HG03457 (cell line): ENCODE measurements at regions not wholly inside any gene's neighbourhood (a gene's known extent, or its start where the extent isn't known, plus 50 kb on each side); places are given as distances from the start of the nearest gene placed in this dataset.
"Not testable (repeated sequence)": the region's sequence is repeated elsewhere in the genome, so short reads cannot be mapped to it uniquely, and the experiment has no call there.

ENCODE experiments used
- ATAC-seq: cut with Tn5 transposase; IDR thresholded peaks from one replicate; pipeline ENCODE4 v1.9.1; 2021; ENCODE audit warnings: moderate number of reproducible peaks; ENCODE audit not compliant: unreplicated experiment

GRCh38 chr5:25405850-25406249, 761.1 kb upstream of the CDH10 start:
- no peak for ATAC-seq

GRCh38 chr5:25399878-25400480, 755.2 kb upstream of the CDH10 start:
- ATAC-seq: no peak

- no peak for ATAC-seq
These were observed 749.2 kb upstream of the CDH10 start for GRCh38 chr5:25393957-25394356.

- ATAC-seq: no peak
These were observed 748.5 kb upstream of the CDH10 start for GRCh38 chr5:25393256-25393655.

GRCh38 chr5:25387953-25388352, 743.2 kb upstream of the CDH10 start:
- ATAC-seq: no peak

- ATAC-seq: no peak
These were observed 718.0 kb upstream of the CDH10 start for GRCh38 chr5:25362799-25363198.

- no peak for ATAC-seq
These were observed 714.1 kb upstream of the CDH10 start for GRCh38 chr5:25358919-25359318.

- no peak for ATAC-seq
These were observed 712.8 kb upstream of the CDH10 start for GRCh38 chr5:25357605-25358004.

GRCh38 chr5:25349746-25350145, 705.0 kb upstream of the CDH10 start:
- ATAC-seq: no peak

GRCh38 chr5:25345240-25345771, 700.5 kb upstream of the CDH10 start:
- ATAC-seq: no peak

- no peak for ATAC-seq
These were observed 694.8 kb upstream of the CDH10 start for GRCh38 chr5:25339541-25339940.

- no peak for ATAC-seq
These were observed 689.6 kb upstream of the CDH10 start for GRCh38 chr5:25334350-25334749.

- ATAC-seq: no peak
These were observed 685.9 kb upstream of the CDH10 start for GRCh38 chr5:25330721-25331120.

- no peak for ATAC-seq
These were observed 682.4 kb upstream of the CDH10 start for GRCh38 chr5:25327172-25327571.

GRCh38 chr5:25301836-25302235, 657.1 kb upstream of the CDH10 start:
- ATAC-seq: no peak

GRCh38 chr5:25295067-25295466, 650.3 kb upstream of the CDH10 start:
- no peak for ATAC-seq

- not testable (repeated sequence) for ATAC-seq
These were observed 645.0 kb upstream of the CDH10 start for GRCh38 chr5:25289766-25290165.

- no peak for ATAC-seq
These were observed 641.5 kb upstream of the CDH10 start for GRCh38 chr5:25286319-25286718.

- ATAC-seq: no peak
These were observed 640.4 kb upstream of the CDH10 start for GRCh38 chr5:25285136-25285535.

GRCh38 chr5:25263507-25263906, 618.7 kb upstream of the CDH10 start:
- ATAC-seq: not testable (repeated sequence)

GRCh38 chr5:25262221-25262620, 617.4 kb upstream of the CDH10 start:
- no peak for ATAC-seq

- no peak for ATAC-seq
These were observed 610.4 kb upstream of the CDH10 start for GRCh38 chr5:25255128-25255527.

- no peak for ATAC-seq
These were observed 597.2 kb upstream of the CDH10 start for GRCh38 chr5:25241981-25242380.
